ENCODE measurements at regions not wholly inside any gene's neighbourhood (a gene's known extent, or its start where the extent isn't known, plus 50 kb on each side); places are given as distances from the start of the nearest gene placed in this dataset.

- ChIA-PET CTCF (interaction anchor here (0.6 to 1.6 kb wide), 2 partner anchors 14 to 155 kb away, joined by 3 to 5 read pairs; no protein-coding TSS in a partner anchor), POLR2A (no interaction called here)
- TF ChIP-seq CTCF (IDR thresholded peaks at IDR 0.05; ENCODE audit: control extremely low read depth, extremely low read depth, low read depth, missing control alignments), result no peak
These were observed 152.0 kb upstream of the CCND2 start for GRCh38 chr12:4121506-4122020.

GRCh38 chr12:4120316-4120917, 153.1 kb upstream of the CCND2 start:
- CTCF ChIA-PET, result interaction anchor here (1.6 to 2.7 kb wide), 2 partner anchors 22 to 156 kb away, joined by 5 to 11 read pairs; no protein-coding TSS in a partner anchor
- no peak for TF ChIP-seq CTCF (IDR thresholded peaks at IDR 0.05; ENCODE audit: control extremely low read depth, extremely low read depth, low read depth, missing control alignments)
- POLR2A ChIA-PET, result no interaction called here
- no peak for DNase-seq (ENCODE audit: extremely low spot score)

More at GRCh38 chr12:4121506-4122020, 152.0 kb upstream of the CCND2 start:
- DNase-seq (ENCODE audit: extremely low spot score), result no peak

- POLR2A ChIA-PET, result no interaction called here
- peak; percentile 80 for DNase-seq (ENCODE audit: extremely low spot score)
- CTCF ChIA-PET, result interaction anchor here (0.9 to 3.2 kb wide), 3 partner anchors 12 to 28 kb away, joined by 5 to 11 read pairs (median 11); no protein-coding TSS in a partner anchor
- no peak for TF ChIP-seq CTCF (IDR thresholded peaks at IDR 0.05; ENCODE audit: control extremely low read depth, extremely low read depth, low read depth, missing control alignments)
These were observed 154.3 kb upstream of the CCND2 start for GRCh38 chr12:4119157-4119761.

GRCh38 chr12:4118601-4119156, 154.9 kb upstream of the CCND2 start:
- no peak for DNase-seq (ENCODE audit: extremely low spot score)
- ChIA-PET POLR2A (no interaction called here), CTCF (interaction anchor here (0.8 to 7.3 kb wide), 5 partner anchors 23 to 159 kb away, joined by 3 to 56 read pairs (median 11); no protein-coding TSS in a partner anchor)
- TF ChIP-seq CTCF (IDR thresholded peaks at IDR 0.05; ENCODE audit: control extremely low read depth, extremely low read depth, low read depth, missing control alignments), result no peak

- POLR2A ChIA-PET, result no interaction called here
- peak; percentile 56 for DNase-seq (ENCODE audit: extremely low spot score)
- CTCF ChIA-PET, result interaction anchor here (0.8 to 7.3 kb wide), 7 partner anchors 10 to 160 kb away, joined by 3 to 56 read pairs (median 11); no protein-coding TSS in a partner anchor
- TF ChIP-seq CTCF (IDR thresholded peaks at IDR 0.05; ENCODE audit: control extremely low read depth, extremely low read depth, low read depth, missing control alignments), result no peak
These were observed 155.5 kb upstream of the CCND2 start for GRCh38 chr12:4118017-4118510.

- no peak for TF ChIP-seq CTCF (IDR thresholded peaks at IDR 0.05; ENCODE audit: control extremely low read depth, extremely low read depth, low read depth, missing control alignments)
- POLR2A ChIA-PET, result interaction anchor here (0.8 kb wide), 1 partner anchor 152 kb away, joined by 3 read pairs; no protein-coding TSS in a partner anchor
- CTCF ChIA-PET, result interaction anchor here (0.7 to 7.3 kb wide), 10 partner anchors 10 to 160 kb away, joined by 3 to 56 read pairs (median 4); no protein-coding TSS in a partner anchor
- no peak for DNase-seq (ENCODE audit: extremely low spot score)
These were observed 156.1 kb upstream of the CCND2 start for GRCh38 chr12:4117386-4118016.

Data from GM10248 (cell line).